Activated CD8-positive, alpha-beta memory T cell treated with anti-CD3 and anti-CD28 coated beads, Interleukin-2, amount 50 U/mL, for 48 hours (primary cell): ENCODE measurements at regions not wholly inside any gene's neighbourhood (a gene's known extent, or its start where the extent isn't known, plus 50 kb on each side); places are given as distances from the start of the nearest gene placed in this dataset.

Experiments used
- DNase-seq: peaks from one replicate; pipeline ENCODE4 v3.0.0-alpha.2; 2020

GRCh38 chr2:147647816-147648215 is 197.0 kb upstream of the ACVR2A start:
- no peak for DNase-seq

DNA sequence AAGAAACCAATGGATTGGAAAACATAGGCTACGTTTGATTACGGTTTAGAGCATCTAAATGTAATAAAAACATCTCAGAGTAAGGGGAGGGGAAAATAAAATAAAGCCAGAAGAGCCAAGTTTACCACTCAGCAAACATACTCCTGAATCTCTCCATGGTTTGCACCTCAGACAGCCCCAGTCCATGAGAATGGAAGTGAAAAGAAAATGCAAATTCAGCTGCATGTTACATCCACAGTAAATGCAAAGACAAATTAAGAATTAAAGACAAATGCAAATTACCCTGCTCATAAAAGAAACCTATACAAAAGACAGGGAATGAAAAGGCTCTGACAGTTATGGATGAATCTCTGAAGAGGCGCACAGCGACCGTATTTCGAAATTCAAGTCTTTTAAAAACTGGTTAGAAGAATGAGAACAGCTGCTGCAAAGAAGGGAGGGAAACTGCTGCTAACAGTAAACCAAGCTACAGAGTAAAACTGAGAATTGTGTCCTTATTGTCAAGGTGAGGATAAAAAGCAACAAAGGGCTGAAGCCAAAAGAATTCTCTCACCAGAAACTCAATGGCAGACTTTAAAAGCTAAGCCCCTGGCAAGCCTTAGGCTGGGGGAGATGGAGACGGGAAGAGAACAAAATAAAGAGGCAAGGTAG is 197.9 kb upstream of the ACVR2A start:
- DNase-seq, result no peak

- no peak for DNase-seq
Observed at GRCh38 chr2:147644491-147644890, 200.3 kb upstream of the ACVR2A start.

DNA sequence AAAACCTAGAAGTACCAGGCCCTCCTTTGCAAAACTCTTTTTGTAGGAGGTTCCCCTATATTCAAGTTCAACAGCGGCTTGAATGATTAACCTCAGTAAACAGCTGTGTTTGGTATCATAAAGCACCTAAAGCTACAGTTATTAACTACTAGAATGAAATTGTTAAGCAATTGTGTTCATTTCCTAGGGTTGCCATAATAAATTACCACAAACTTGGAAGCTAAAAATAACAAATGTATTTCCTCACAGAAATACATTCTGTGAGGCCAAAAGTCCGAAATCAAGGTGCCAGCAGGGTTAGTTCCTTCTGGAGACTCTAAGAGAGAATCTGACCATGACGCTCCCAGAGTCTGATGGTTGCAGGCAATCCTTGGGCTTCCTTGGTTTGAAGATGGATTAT is 202.1 kb upstream of the ACVR2A start:
- DNase-seq, result no peak

DNA sequence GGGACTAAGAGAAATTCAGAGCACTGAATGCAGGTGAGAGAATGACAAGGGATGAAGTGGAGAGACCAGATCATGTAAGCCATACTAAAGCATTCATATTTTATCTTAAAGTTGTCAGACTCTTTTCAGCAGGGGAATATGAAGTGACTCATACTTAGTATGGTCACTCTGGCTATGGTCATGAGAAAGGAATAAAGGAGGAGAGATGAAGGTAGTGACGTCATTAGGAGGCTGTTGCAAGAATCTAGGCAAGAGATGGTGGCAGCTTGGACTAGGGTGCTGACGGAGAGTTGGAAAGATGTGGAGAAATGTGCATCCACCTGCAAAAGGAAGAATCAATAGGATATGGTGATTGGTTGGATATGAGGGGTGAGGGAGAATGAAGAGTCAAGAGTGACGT is 203.2 kb upstream of the ACVR2A start:
- DNase-seq, result no peak

DNA sequence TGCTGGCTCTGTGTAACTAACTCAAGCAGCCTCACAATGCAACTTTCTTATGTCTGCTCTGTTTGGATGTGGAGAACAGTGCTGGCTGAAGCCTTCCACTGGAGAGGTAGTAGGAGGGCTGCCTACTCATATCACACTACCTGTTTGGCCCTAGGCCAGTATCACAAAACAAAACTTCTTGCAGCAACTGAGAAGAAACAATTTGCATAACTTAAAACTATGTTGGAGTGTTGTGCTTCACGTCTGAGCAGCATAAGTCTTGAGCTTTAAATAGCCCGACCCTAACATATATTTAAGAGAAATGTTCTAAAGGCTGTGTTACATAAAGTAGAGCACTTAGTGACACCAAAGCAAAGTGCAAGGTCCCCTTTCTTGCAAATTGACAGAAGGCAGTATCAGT is 204.9 kb upstream of the ACVR2A start:
- no peak for DNase-seq

- no peak for DNase-seq
Observed at GRCh38 chr2:147639386-147639785, 205.4 kb upstream of the ACVR2A start.

GRCh38 chr2:147636886-147637285 is 207.9 kb upstream of the ACVR2A start:
- no peak for DNase-seq

DNA sequence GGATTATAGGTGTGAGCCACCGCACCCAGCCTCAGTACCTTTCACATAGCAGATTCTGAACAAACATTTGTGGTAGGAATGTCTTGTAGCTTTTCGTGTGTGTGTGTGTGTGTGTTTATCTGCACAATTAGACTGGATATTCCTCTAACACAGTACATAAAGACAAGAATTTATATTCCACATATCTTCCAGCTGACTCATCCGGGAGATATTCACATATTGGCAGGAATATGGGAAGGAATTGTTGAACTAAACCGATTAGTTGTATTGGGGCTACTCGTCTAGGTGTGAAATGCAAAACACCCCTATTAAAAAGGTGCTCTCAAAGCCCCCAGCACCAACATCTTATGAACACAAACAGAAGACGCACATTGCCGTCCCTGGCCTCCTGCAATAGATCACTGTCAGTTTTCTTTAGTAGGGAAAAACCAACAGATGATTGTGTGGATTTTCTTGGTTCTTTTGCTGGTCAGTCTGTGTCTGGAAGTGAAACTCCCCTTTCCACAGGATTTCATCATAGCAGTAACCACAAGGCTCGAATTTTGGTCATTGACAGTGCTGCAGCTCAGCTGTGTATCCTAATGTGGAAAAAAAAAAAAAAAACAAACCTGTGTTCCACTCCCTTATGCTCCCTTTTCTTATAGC is 208.5 kb upstream of the ACVR2A start:
- DNase-seq, result no peak

DNA sequence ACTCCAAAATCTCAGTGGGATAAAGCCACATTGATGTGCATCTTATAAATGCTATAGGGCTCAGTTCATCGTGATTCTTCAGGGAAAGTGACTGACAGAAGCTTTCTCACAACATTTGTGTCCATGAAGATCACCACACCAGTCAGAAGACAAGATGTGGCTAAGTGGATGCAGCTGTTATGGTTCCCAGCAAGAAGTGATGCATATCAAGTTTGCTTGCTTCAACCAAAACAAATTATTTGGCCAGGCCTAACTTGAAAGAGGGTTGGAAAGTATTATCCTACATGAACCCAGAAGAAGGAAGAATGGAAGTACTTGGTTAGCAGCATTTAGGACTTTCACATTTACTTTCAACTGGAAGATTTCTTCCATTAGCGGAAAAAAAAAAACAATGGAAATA is 210.0 kb upstream of the ACVR2A start:
- DNase-seq, result no peak

DNA sequence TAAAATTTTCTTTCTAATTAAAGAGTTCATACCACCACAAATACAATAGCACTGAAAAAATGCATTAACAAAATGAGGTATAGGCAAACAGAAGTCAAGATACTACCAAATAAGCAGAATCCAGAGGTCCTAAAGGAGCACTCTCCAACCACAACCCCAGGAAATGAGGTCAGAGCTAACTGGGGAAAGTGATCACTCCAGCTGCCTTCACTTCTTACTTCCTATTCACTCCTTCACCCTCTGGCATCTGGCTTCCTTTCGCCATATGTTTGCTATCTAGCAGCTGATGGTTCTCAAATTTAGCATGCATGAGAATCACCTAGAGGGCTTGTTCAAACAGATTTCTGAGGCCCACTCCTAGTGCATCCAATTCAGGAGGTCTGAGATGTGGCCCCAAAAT is 212.6 kb upstream of the ACVR2A start:
- DNase-seq, result no peak

DNA sequence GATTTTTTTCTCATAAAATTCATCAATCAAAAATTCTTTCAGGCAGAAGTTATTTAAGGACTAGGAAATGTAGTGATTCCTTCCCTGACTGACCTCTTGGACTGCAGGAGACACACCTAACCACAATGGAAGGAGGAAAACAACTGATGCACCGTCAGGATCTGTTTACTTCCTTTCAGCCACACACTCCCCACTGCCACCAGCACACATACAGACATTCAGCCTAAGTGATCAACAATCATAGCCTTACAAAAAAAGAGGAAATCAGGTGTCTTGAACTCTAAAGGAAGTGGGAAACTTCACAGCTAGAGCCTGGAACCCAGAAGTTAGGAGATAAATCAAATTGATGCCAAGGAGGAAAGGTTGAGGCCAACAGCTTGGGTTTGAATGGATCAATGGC is 213.5 kb upstream of the ACVR2A start:
- no peak for DNase-seq

DNA sequence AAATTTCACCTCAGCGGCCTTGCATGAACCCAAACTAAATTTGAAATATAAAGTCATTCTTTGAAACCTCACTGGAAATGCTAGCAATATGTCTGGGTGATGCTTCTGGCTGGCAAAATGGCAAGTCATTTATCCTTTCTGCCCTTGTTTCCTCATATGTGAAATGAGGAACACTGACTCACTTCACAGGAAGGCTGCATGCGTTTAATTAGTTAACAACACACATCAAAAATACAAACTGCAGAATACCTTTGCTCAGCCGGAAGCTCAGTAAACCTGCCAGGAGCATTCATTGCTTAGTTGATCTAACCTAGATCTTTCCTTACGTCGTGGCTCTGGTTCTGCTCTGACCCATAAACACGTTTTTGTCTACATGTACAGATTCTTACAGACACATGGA is 214.2 kb upstream of the ACVR2A start:
- DNase-seq, result no peak

GRCh38 chr2:147628971-147629421 is 215.8 kb upstream of the ACVR2A start:
- DNase-seq, result no peak

DNA sequence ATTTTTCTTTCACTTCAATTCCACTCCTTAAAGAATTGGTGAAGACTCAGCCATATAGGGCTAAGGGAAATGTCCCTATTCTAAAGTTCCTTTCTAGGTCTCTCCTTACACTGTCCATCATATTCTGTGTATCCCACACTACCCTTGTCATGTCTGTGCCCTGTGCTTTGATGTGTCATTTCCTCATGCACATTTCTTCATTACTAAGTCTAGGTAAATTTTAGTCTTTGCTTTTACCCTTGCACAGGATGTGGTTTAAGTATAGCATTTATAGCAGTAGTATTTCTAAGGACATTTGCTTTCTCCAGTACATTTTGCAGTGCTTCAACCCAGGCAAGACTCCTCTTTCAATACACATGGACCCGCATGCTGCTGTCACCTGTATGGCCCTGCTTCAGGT is 221.5 kb upstream of the ACVR2A start:
- no peak for DNase-seq

GRCh38 chr2:147621656-147622197 is 223.1 kb upstream of the ACVR2A start:
- no peak for DNase-seq

GRCh38 chr2:147619808-147620207 is 225.0 kb upstream of the ACVR2A start:
- DNase-seq, result no peak

GRCh38 chr2:147615726-147616125 is 229.1 kb upstream of the ACVR2A start:
- DNase-seq, result no peak

GRCh38 chr2:147614979-147615470 is 229.8 kb upstream of the ACVR2A start:
- no peak for DNase-seq

- DNase-seq, result no peak
Observed at GRCh38 chr2:147614471-147614870, 230.4 kb upstream of the ACVR2A start.

DNA sequence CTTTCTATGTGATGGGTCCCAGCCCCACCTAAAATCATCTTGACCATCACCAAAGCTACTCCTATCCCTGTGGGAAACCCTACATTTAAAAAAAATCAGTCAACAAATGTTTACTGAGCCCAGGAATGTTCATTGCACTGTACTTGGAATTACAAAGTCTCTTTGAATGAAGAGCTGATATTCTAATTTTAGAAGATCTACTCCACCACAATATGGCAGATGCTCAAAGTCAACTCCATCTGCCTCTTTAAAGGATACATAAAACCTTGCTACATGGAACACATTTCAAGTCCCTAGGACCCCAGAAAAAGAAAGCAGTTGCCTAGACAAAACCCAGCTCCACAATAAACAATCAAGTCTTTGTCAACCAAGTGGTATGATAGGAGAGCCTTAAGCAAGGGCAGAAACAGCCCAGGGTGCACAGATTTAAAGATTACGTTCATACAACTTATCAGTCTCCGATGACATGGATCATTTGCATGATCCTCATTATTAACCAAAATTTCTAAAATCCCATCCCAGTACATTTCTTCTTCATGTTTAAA is 234.3 kb upstream of the ACVR2A start:
- no peak for DNase-seq

- DNase-seq, result no peak
Observed at GRCh38 chr2:147609301-147609700, 235.5 kb upstream of the ACVR2A start.

GRCh38 chr2:147607379-147607778 is 237.4 kb upstream of the ACVR2A start:
- no peak for DNase-seq

DNA sequence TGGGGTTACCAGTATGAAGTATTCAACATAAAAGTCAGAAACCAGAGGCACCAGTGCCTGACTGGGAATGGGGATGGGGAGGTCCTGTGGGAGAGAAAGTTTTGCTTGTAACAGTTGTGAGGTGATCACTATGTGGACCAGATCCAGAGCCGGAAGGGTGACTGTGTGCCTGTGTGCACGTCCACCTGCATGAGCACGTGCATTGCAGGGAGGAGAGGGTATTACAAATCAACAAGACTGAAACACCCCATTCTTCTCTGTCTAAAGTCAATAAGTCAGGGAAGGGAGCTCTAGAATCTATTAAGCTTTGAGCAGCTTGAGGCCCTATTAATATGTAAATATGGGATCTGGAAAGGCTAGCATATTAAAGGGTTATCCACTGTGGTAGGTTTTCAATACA is 241.0 kb upstream of the ACVR2A start:
- DNase-seq, result no peak
